ENCODE measurements at regions not wholly inside any gene's neighbourhood (a gene's known extent, or its start where the extent isn't known, plus 50 kb on each side); places are given as distances from the start of the nearest gene placed in this dataset.
"Not testable (repeated sequence)": the region's sequence is repeated elsewhere in the genome, so short reads cannot be mapped to it uniquely, and the experiment has no call there.

GRCh38 chr18:55997151-55997561 is 409.2 kb upstream of the TCF4 start:
- in situ Hi-C loops (cut with HindIII; ENCODE audit: low sequenced_read_pairs), result no loop called here

- in situ Hi-C loops (cut with HindIII; ENCODE audit: low sequenced_read_pairs), result no loop called here
Measured at GRCh38 chr18:55996717-55997116, 408.7 kb upstream of the TCF4 start.

- in situ Hi-C loops (cut with HindIII; ENCODE audit: low sequenced_read_pairs), result no loop called here
Measured at GRCh38 chr18:55990186-55990585, 402.2 kb upstream of the TCF4 start.

GRCh38 chr18:55988537-55988936 is 400.5 kb upstream of the TCF4 start:
- in situ Hi-C loops (cut with HindIII; ENCODE audit: low sequenced_read_pairs), result no loop called here

GRCh38 chr18:55983433-55983832 is 395.4 kb upstream of the TCF4 start:
- in situ Hi-C loops (cut with HindIII; ENCODE audit: low sequenced_read_pairs), result no loop called here

- in situ Hi-C loops (cut with HindIII; ENCODE audit: low sequenced_read_pairs), result no loop called here
Measured at GRCh38 chr18:55982992-55983391, 395.0 kb upstream of the TCF4 start.

- in situ Hi-C loops (cut with HindIII; ENCODE audit: low sequenced_read_pairs), result no loop called here
Measured at GRCh38 chr18:55981712-55982475, 393.9 kb upstream of the TCF4 start.

- in situ Hi-C loops (cut with HindIII; ENCODE audit: low sequenced_read_pairs), result no loop called here
Measured at GRCh38 chr18:55974521-55974920, 386.5 kb upstream of the TCF4 start.

- in situ Hi-C loops (cut with HindIII; ENCODE audit: low sequenced_read_pairs), result no loop called here
Measured at GRCh38 chr18:55968550-55968949, 380.6 kb upstream of the TCF4 start.

GRCh38 chr18:55967019-55967418 is 379.0 kb upstream of the TCF4 start:
- in situ Hi-C loops (cut with HindIII; ENCODE audit: low sequenced_read_pairs), result no loop called here

- in situ Hi-C loops (cut with HindIII; ENCODE audit: low sequenced_read_pairs), result no loop called here
Measured at GRCh38 chr18:55964171-55964570, 376.2 kb upstream of the TCF4 start.

GRCh38 chr18:55953326-55953725 is 365.3 kb upstream of the TCF4 start:
- in situ Hi-C loops (cut with HindIII; ENCODE audit: low sequenced_read_pairs), result no loop called here

GRCh38 chr18:55951738-55952137 is 363.7 kb upstream of the TCF4 start:
- in situ Hi-C loops (cut with HindIII; ENCODE audit: low sequenced_read_pairs), result not testable (repeated sequence)

- in situ Hi-C loops (cut with HindIII; ENCODE audit: low sequenced_read_pairs), result no loop called here
Measured at GRCh38 chr18:55950379-55951166, 362.6 kb upstream of the TCF4 start.

- in situ Hi-C loops (cut with HindIII; ENCODE audit: low sequenced_read_pairs), result no loop called here
Measured at GRCh38 chr18:55934821-55935220, 346.8 kb upstream of the TCF4 start.

- in situ Hi-C loops (cut with HindIII; ENCODE audit: low sequenced_read_pairs), result no loop called here
Measured at GRCh38 chr18:55932675-55933074, 344.7 kb upstream of the TCF4 start.

- in situ Hi-C loops (cut with HindIII; ENCODE audit: low sequenced_read_pairs), result no loop called here
Measured at GRCh38 chr18:55927831-55928230, 339.8 kb upstream of the TCF4 start.

GRCh38 chr18:55925772-55926171 is 337.8 kb upstream of the TCF4 start:
- in situ Hi-C loops (cut with HindIII; ENCODE audit: low sequenced_read_pairs), result no loop called here

- in situ Hi-C loops (cut with HindIII; ENCODE audit: low sequenced_read_pairs), result loop anchor here (25.0 kb wide), 1 partner anchor 167 kb away; no protein-coding TSS in a partner anchor
Measured at GRCh38 chr18:55920063-55920462, 332.1 kb upstream of the TCF4 start.

GRCh38 chr18:55918444-55918843 is 330.5 kb upstream of the TCF4 start:
- in situ Hi-C loops (cut with HindIII; ENCODE audit: low sequenced_read_pairs), result loop anchor here (25.0 kb wide), 1 partner anchor 169 kb away; no protein-coding TSS in a partner anchor

GRCh38 chr18:55912919-55913318 is 324.9 kb upstream of the TCF4 start:
- in situ Hi-C loops (cut with HindIII; ENCODE audit: low sequenced_read_pairs), result loop anchor here (25.0 kb wide), 1 partner anchor 174 kb away; no protein-coding TSS in a partner anchor

GRCh38 chr18:55912071-55912470 is 324.1 kb upstream of the TCF4 start:
- in situ Hi-C loops (cut with HindIII; ENCODE audit: low sequenced_read_pairs), result loop anchor here (25.0 kb wide), 1 partner anchor 175 kb away; no protein-coding TSS in a partner anchor

All from DLD1 (cell line).